ENCODE measurements at regions not wholly inside any gene's neighbourhood (a gene's known extent, or its start where the extent isn't known, plus 50 kb on each side); places are given as distances from the start of the nearest gene placed in this dataset.

- no peak overlapping the region for H2AFZ ChIP-seq (ENCODE audit: low read depth, low read length)
- H3K9me1 ChIP-seq (replicated peaks; ENCODE audit: control insufficient read depth, extremely low read depth, insufficient read depth, low read length), result no peaks in the 10 kb centered on the region
- no peaks in the 10 kb centered on the region for H3K9me3 ChIP-seq (replicated peaks; ENCODE audit: control insufficient read depth, insufficient read depth, low read length)
- no peaks in the 10 kb centered on the region for H3K27me3 ChIP-seq (ENCODE audit: control insufficient read depth in 2 of 2, insufficient read depth in 2 of 2, low read length in 2 of 2)
- TF ChIP-seq MYC (IDR thresholded peaks at IDR 0.05; ENCODE audit: low read depth, low read length) (no peak), MAX (IDR thresholded peaks at IDR 0.05; ENCODE audit: insufficient read depth, insufficient read length) (no peak), JUN (IDR thresholded peaks at IDR 0.05; ENCODE audit: borderline replicate concordance, insufficient read depth, insufficient read length, low read depth) (no peak), FOS (IDR thresholded peaks at IDR 0.05; ENCODE audit: borderline replicate concordance, insufficient read depth, low read length) (no peak), GATA2 (IDR thresholded peaks at IDR 0.05; ENCODE audit: insufficient read depth, insufficient read length, low read depth, low read length) (no peak), POLR2AphosphoS5 (IDR thresholded peaks at IDR 0.05; ENCODE audit: insufficient read depth, low read depth, low read length) (no peak), CTCF (IDR thresholded peaks at IDR 0.05; ENCODE audit: extremely low read depth in 1 of 2, insufficient read depth in 1 of 2, low read depth in 1 of 2, low read length in 2 of 2) (no peak), EZH2 (IDR thresholded peaks at IDR 0.05; ENCODE audit: borderline replicate concordance, low read depth, low read length, severe bottlenecking) (no peak), POLR2A (IDR thresholded peaks at IDR 0.05; ENCODE audit: low read depth, low read length) (no peak)
- CTCF ChIA-PET, result no interaction called here
- BruUV-seq (replicated peaks), result no TSS peak
- H3K4me3 ChIP-seq (replicated peaks in 1 of 3; ENCODE audit: insufficient read depth in 1 of 3, low read depth in 1 of 3, low read length in 3 of 3), result no peak overlapping the region
- DNase-seq (ENCODE audit: low read depth, low spot score), result no peak
- POLR2A ChIA-PET, result no interaction called here
- H4K20me1 ChIP-seq (replicated peaks; ENCODE audit: control insufficient read depth, extremely low read depth, insufficient read depth, low read length), result no peaks in the 10 kb centered on the region
- H3K27ac ChIP-seq (ENCODE audit: insufficient read depth, low read depth, low read length), result no peak overlapping the region
- dilution Hi-C loops (cut with MboI; ENCODE audit: extremely low pct_ligation_motif_present, low sequenced_read_pairs), result no loop called here
- H3K9ac ChIP-seq (replicated peaks; ENCODE audit: extremely low read depth, insufficient read depth, low read length), result no peak overlapping the region
- no peak overlapping the region for H3K4me2 ChIP-seq (ENCODE audit: insufficient read depth, low read length)
- no peak for FAIRE-seq
- intact Hi-C loops (cut with micrococcal nuclease), result no loop called here
- no peaks in the 10 kb centered on the region for H3K4me1 ChIP-seq (ENCODE audit: control insufficient read depth, extremely low read depth, insufficient read depth, low read length)
- H3K79me2 ChIP-seq (ENCODE audit: control insufficient read depth, insufficient read depth, low read length), result no peaks in the 10 kb centered on the region
- H3K36me3 ChIP-seq (ENCODE audit: control insufficient read depth in 2 of 2, extremely low read depth in 1 of 2, insufficient read depth in 2 of 2, low read length in 2 of 2), result no peaks in the 10 kb centered on the region
Measured at GRCh38 chr11:106326087-106326486, 248.6 kb downstream of the AASDHPPT start.

Measured in endothelial cell of umbilical vein (primary cell).